ENCODE measurements at regions not wholly inside any gene's neighbourhood (a gene's known extent, or its start where the extent isn't known, plus 50 kb on each side); places are given as distances from the start of the nearest gene placed in this dataset.

DNA sequence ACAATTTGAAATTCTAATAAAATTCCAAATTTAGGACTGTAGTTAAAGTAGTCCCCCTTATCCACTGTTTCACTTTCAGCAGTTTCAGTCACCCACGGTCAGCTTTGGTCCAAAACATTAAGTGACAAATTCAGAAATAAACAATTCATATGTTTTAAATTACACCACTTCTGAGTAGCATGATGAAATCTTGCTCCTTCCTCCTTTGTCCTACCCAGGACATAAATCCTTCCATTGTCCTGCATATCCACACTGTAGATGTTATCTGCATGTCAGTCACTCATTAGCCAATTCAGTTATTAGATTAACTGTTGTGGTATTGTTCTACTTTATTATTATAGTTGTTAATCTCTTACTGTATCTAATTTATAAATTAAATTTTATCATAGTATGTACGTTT, 376.5 kb downstream of the SH3GL2 start:
- H3K9ac ChIP-seq (ENCODE audit: insufficient read depth in 1 of 2, low read depth in 2 of 2, low read length in 2 of 2) = no peak overlapping the region
- DNase-seq (ENCODE audit: extremely low read depth in 1 of 4, low spot score in 3 of 4) = no peak
- ATAC-seq = no peak
- H3K27me3 ChIP-seq (ENCODE audit: control insufficient read depth in 2 of 2, insufficient read depth in 2 of 2, low read length in 2 of 2) = no peaks in the 10 kb centered on the region
- no peaks in the 10 kb centered on the region for H3K9me3 ChIP-seq (replicated peaks; ENCODE audit: control insufficient read depth, insufficient read depth, low read depth, low read length)
- in situ Hi-C loops (cut with MboI) = no loop called here
- no peak overlapping the region for H2AFZ ChIP-seq (ENCODE audit: low read depth, low read length)
- no peak overlapping the region for H3K4me3 ChIP-seq
- POLR2A ChIA-PET = no interaction called here
- no peaks in the 10 kb centered on the region for H4K20me1 ChIP-seq (replicated peaks; ENCODE audit: control insufficient read depth, insufficient read depth, low read length)
- no peaks in the 10 kb centered on the region for H3K36me3 ChIP-seq (ENCODE audit: control insufficient read depth, insufficient read depth, low read length)
- BruUV-seq (replicated peaks) = no TSS peak
- H3K9me1 ChIP-seq (ENCODE audit: control insufficient read depth, insufficient read depth, low read length) = no peaks in the 10 kb centered on the region
- no peaks in the 10 kb centered on the region for H3K4me1 ChIP-seq (replicated peaks in 1 of 2; ENCODE audit: control insufficient read depth in 2 of 2, insufficient read depth in 2 of 2, low read length in 2 of 2)
- intact Hi-C loops (cut with micrococcal nuclease) = no loop called here
- no peak overlapping the region for H3K4me2 ChIP-seq (ENCODE audit: insufficient read depth, low read length)
- WGBS (ENCODE audit: insufficient coverage, low coverage, missing lambda C conversion rate) = 5% methylated on average over 2 of the region's 2 CpGs
- no peaks in the 10 kb centered on the region for H3K79me2 ChIP-seq (ENCODE audit: control insufficient read depth, insufficient read depth, low read length)
- no peak overlapping the region for H3K27ac ChIP-seq (ENCODE audit: extremely low read depth, low read depth, low read length)
- CTCF ChIA-PET (ENCODE audit: low intra/inter-chr PET ratio) = no interaction called here
- no peak for FAIRE-seq
- TF ChIP-seq, protein P1, sequence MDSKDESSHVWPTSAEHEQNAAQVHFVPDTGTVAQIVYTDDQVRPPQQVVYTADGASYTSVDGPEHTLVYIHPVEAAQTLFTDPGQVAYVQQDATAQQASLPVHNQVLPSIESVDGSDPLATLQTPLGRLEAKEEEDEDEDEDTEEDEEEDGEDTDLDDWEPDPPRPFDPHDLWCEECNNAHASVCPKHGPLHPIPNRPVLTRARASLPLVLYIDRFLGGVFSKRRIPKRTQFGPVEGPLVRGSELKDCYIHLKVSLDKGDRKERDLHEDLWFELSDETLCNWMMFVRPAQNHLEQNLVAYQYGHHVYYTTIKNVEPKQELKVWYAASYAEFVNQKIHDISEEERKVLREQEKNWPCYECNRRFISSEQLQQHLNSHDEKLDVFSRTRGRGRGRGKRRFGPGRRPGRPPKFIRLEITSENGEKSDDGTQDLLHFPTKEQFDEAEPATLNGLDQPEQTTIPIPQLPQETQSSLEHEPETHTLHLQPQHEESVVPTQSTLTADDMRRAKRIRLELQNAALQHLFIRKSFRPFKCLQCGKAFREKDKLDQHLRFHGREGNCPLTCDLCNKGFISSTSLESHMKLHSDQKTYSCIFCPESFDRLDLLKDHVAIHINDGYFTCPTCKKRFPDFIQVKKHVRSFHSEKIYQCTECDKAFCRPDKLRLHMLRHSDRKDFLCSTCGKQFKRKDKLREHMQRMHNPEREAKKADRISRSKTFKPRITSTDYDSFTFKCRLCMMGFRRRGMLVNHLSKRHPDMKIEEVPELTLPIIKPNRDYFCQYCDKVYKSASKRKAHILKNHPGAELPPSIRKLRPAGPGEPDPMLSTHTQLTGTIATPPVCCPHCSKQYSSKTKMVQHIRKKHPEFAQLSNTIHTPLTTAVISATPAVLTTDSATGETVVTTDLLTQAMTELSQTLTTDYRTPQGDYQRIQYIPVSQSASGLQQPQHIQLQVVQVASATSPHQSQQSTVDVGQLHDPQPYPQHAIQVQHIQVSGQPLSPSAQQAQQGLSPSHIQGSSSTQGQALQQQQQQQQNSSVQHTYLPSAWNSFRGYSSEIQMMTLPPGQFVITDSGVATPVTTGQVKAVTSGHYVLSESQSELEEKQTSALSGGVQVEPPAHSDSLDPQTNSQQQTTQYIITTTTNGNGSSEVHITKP (IDR thresholded peaks at IDR 0.05; ENCODE audit: partially characterized antibody) = no peak
- TF ChIP-seq GTF2E2 (tag; IDR thresholded peaks at IDR 0.05) = no peak
- TF ChIP-seq JUND (IDR thresholded peaks at IDR 0.05; ENCODE audit: borderline replicate concordance, low read depth, low read length) = no peak
- TF ChIP-seq JUND (tag; IDR thresholded peaks at IDR 0.05; ENCODE audit: borderline replicate concordance, low read depth, low read length) = no peak
- TF ChIP-seq SNRNP70 (optimal IDR thresholded peaks at IDR 0.05; ENCODE audit: low read depth, low read length) = no peak
- TF ChIP-seq RBM22 (IDR thresholded peaks at IDR 0.05; ENCODE audit: low read depth, low read length, poor library complexity, severe bottlenecking) = no peak
- no peak for TF ChIP-seq ZNF561 (CRISPR knock-in tag; conservative IDR thresholded peaks at IDR 0.05)
- TF ChIP-seq RCOR1 (IDR thresholded peaks at IDR 0.05; ENCODE audit: borderline replicate concordance in 1 of 2, low read depth in 2 of 2, low read length in 2 of 2) = no peak
- TF ChIP-seq ZNF140 (CRISPR knock-in tag; IDR thresholded peaks at IDR 0.05) = no peak
- no peak for TF ChIP-seq ETV6 (IDR thresholded peaks at IDR 0.05; ENCODE audit: borderline replicate concordance in 1 of 2, low read depth in 2 of 2, low read length in 1 of 2)
- no peak for TF ChIP-seq ETV6 (CRISPR knock-in tag; IDR thresholded peaks at IDR 0.05; ENCODE audit: borderline replicate concordance)
- no peak for TF ChIP-seq ZKSCAN3 (CRISPR knock-in tag; IDR thresholded peaks at IDR 0.05)
- no peak for TF ChIP-seq ZBTB8A (IDR thresholded peaks at IDR 0.05; ENCODE audit: partially characterized antibody)
- no peak for TF ChIP-seq POLR2B (IDR thresholded peaks at IDR 0.05; ENCODE audit: low read depth, partially characterized antibody)

Measured in K562 (cell line).